Pancreas (tissue), 10 donors: ENCODE measurements at regions not wholly inside any gene's neighbourhood (a gene's known extent, or its start where the extent isn't known, plus 50 kb on each side); places are given as distances from the start of the nearest gene placed in this dataset.

Source experiments
- ATAC-seq, 4 donors: fragments of 200-7000 bp; cut with Tn5 transposase; one replicate each; pipeline versions ENCODE4 v1.8.0 to v1.9.1; 2020; ENCODE audit warnings: mild to moderate bottlenecking in 4 of 4, moderate library complexity in 4 of 4
- DNase-seq, 6 donors: peaks; one replicate each; pipeline ENCODE4 v3.0.0-alpha.2; 2020
- FAIRE-seq: peaks from 2 replicates; lab custom pipeline; 2012; peaks lifted over from hg19 to GRCh38; lab: Jason Lieb, UNC
- H3K27ac ChIP-seq, 4 donors: fragments of 200-600 bp; sonication (generic); 1 replicate in 3 of 4; 2 replicates in 1 of 4; pipeline versions ENCODE4 v1.5.0 to v1.8.0; 2020
- H3K27me3 ChIP-seq, 4 donors: fragments of 200-600 bp; one replicate each; pipeline ENCODE4 v1.8.0; 2021
- H3K36me3 ChIP-seq, 3 donors: fragments of 200-600 bp; sonication (generic) in 1 of 3; one replicate each; pipeline versions ENCODE4 v1.5.0 to v1.8.0; 2020 to 2021
- H3K4me1 ChIP-seq, 3 donors: fragments of 200-600 bp; one replicate each; pipeline ENCODE4 v1.8.0; 2021
- H3K4me3 ChIP-seq, 4 donors: fragments of 200-600 bp; sonication (generic) in 2 of 4; one replicate each; pipeline versions ENCODE4 v1.5.0 to v1.8.0; 2020 to 2021
- H3K9me3 ChIP-seq, 4 donors: fragments of 200-600 bp; one replicate each; pipeline ENCODE4 v1.8.0; 2021
- WGBS, 2 donors: extraction: QIAGEN DNeasy Blood & Tissue Kit; methylation state at CpG; one replicate each; pipeline ENCODE4 v1.1.7; 2013; 5-methylcytosine and 5-hydroxymethylcytosine counted together
- intact Hi-C, 3 donors: fragments of 100-400 bp; cut with DNase I; formaldehyde crosslinking; loops; one replicate each; pipeline versions ENCODE4 v1.11.1 to v1.14.2; 2022
- TF ChIP-seq, protein P1 (sequence below), 4 donors: fragments of 200-600 bp; sonication (generic) in 3 of 4; IDR thresholded peaks; one replicate each; pipeline versions ENCODE4 v1.5.0 to v1.8.0; 2021; ENCODE audit warnings: antibody characterized with exemption in 4 of 4
- donor health status: healthy with polysubstance abuse.
- donor health status: DM: no; HTN: no; CAD: no; lungs with moderate emphysema.
- donor health status: DM: no; HTN: no; CAD: no.
- donor health status: control.
- donor health status: control.
- donor health status: Bipolar disorder and iron deficiency.
- donor health status: DM: yes; HTN: yes; CAD: no.
- donor health status: DM: no; HTN: no; CAD: no.
- donor health status: DM: no; HTN: no; CAD: no.
- donor health status: DM: yes; HTN: yes; CAD: no.

DNA sequence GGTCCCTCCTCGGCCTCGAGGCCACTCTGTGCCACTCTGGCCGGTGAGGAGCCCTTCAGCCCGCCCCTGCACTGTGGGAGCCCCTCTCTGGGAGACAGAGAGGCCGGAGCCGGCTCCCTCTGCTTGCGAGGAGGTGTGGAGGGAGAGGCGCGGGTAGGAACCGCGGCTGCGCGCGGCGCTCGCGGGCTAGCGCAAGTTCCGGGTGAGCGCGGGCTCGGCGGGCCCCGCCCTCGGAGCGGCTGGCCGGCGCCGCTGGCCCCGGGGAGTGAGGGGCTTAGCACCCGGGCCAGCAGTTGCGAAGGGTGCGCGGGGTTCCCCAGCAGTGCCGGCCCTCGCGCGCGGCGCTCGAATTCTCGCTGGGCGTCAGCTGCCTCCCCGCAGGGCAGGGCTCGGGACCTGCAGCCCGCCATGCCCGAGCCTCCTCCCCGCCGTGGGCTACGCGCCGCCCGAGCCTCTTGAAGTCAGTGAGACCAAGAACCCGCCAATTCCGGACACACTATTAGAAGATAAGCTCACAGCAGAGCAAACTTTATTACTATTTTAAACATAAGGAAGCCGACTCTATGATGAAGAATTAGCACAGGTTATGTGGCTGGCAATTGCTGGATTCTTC, 825.8 kb upstream of the FANCL start:
- FAIRE-seq, result no peak
- TF ChIP-seq, protein P1, sequence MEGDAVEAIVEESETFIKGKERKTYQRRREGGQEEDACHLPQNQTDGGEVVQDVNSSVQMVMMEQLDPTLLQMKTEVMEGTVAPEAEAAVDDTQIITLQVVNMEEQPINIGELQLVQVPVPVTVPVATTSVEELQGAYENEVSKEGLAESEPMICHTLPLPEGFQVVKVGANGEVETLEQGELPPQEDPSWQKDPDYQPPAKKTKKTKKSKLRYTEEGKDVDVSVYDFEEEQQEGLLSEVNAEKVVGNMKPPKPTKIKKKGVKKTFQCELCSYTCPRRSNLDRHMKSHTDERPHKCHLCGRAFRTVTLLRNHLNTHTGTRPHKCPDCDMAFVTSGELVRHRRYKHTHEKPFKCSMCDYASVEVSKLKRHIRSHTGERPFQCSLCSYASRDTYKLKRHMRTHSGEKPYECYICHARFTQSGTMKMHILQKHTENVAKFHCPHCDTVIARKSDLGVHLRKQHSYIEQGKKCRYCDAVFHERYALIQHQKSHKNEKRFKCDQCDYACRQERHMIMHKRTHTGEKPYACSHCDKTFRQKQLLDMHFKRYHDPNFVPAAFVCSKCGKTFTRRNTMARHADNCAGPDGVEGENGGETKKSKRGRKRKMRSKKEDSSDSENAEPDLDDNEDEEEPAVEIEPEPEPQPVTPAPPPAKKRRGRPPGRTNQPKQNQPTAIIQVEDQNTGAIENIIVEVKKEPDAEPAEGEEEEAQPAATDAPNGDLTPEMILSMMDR (IDR thresholded peaks at IDR 0.05), result no peak
- WGBS, 2 donors, result 87 to 92% methylated on average over 55 to 56 of the region's 56 CpGs
- H3K9me3 ChIP-seq, result no peaks in the 10 kb centered on the region
- H3K27me3 ChIP-seq, result no peaks in the 10 kb centered on the region
- no peaks in the 10 kb centered on the region for H3K4me1 ChIP-seq
- no peaks in the 10 kb centered on the region for H3K36me3 ChIP-seq
- no peak overlapping the region for H3K27ac ChIP-seq
- no peak for ATAC-seq
- peak in 2 of 6 donors; percentile 7 to 50 for DNase-seq
- no peak overlapping the region for H3K4me3 ChIP-seq
- intact Hi-C loops, result no loop called here

DNA sequence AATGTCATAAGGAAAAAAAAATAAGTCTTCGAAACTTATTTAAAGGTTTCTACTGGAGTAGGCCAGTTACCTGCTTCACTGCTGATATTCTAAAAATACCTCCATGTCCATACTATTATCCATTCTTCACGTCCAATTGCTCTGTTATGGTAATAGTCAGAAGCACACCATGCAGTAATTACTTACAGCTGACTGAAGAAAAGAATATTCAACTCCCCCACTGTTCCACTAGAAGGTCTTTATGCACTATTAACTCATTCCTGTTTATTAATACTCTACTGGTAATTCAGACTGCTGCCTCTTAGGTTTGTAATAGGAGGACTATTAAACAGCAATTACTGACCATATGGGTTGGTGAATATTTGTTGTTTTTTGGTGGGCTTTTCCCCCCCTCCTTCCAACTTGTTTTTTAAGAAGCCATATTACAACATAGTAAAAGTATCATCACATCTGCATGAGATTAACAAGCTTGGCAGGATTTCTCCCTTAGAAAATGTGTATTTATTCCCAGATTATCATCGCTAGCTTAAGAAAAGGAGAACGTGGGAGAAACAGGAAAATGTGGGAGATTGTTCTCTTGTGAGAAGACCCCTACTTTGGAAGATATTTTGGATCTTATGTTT, 806.4 kb upstream of the FANCL start:
- no peaks in the 10 kb centered on the region for H3K27me3 ChIP-seq
- no peaks in the 10 kb centered on the region for H3K9me3 ChIP-seq
- no peaks in the 10 kb centered on the region for H3K4me1 ChIP-seq
- no peak overlapping the region for H3K4me3 ChIP-seq
- no peak overlapping the region for H3K27ac ChIP-seq
- intact Hi-C loops, result no loop called here
- DNase-seq (no peak), ATAC-seq (no peak), FAIRE-seq (no peak)
- TF ChIP-seq, protein P1 (IDR thresholded peaks at IDR 0.05), result no peak
- H3K36me3 ChIP-seq, result no peaks in the 10 kb centered on the region
- WGBS, 2 donors, result 62 to 74% methylated on average over 4 of the region's 4 CpGs

DNA sequence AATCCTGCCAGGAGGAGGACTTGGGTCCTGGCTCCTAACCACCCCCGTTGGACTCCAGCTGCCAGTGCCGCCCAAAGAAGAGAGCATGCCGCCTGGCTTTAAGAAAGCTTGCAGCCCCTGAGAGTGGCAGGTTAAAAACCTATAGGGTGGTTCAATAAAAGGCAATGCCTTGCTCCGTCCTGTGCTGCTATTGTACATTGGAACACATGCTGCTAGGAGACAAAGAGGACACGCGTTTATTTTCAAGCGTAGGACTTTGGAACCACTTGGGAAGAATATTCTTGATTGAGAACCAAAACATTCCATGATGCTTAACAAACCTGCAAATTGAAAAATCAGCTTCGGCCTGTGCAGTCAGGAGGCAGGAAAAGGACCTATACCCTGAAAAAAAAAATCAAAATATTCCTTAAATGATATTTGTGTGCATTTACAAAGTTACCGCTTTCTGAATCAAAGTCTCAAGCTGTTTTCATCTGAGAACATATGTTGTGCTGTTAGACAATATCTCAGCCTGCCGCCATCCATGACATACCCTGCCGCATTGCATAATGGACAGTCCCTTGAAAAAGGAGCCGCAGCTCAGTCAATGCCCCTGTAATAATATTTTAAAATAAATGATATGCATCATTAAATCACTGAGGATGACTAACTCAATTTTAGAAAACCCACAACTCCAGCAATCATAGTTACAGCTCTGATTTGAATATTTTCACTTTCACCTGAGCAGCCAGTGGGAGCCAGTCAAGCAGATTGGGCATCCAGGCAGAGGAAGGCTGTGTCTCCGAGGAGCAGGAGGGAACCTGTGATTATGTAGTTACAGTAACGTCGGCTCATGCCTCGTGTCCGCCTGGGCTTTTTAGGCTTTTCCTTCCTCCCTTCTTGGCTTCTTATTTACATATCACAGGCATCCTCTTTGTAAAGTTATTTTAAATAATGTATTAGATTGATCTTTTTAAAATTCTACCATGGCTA, 805.6 kb upstream of the FANCL start:
- H3K4me3 ChIP-seq, result no peak overlapping the region
- FAIRE-seq (no peak), ATAC-seq (no peak), DNase-seq (no peak)
- intact Hi-C loops, result no loop called here
- TF ChIP-seq, protein P1 (IDR thresholded peaks at IDR 0.05), result no peak
- WGBS, 2 donors, result 80 to 85% methylated on average over 17 of the region's 17 CpGs
- no peak overlapping the region for H3K27ac ChIP-seq
- no peaks in the 10 kb centered on the region for H3K4me1 ChIP-seq
- H3K9me3 ChIP-seq, result no peaks in the 10 kb centered on the region
- H3K27me3 ChIP-seq, result no peaks in the 10 kb centered on the region
- H3K36me3 ChIP-seq, result no peaks in the 10 kb centered on the region

DNA sequence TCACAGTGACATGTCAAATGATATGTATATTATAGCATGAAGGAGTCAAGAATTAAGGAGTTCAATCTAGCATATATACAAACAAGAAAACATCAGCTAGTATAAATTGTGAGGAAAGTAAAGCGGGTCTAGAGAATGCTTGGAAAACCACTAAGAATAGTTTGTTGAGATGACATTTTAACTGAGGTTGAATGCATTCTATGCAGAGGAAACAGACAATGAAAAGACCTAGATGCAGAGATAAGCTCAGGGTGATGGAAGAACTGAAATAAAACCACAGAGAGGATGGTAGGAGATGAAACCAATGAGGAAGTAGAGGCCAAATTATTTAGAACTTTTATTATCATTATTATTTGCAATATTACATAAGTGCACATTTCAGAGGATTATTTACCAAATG, 803.6 kb upstream of the FANCL start:
- no peak overlapping the region for H3K4me3 ChIP-seq
- FAIRE-seq (no peak), ATAC-seq (no peak), DNase-seq (no peak)
- no peaks in the 10 kb centered on the region for H3K4me1 ChIP-seq
- intact Hi-C loops, result no loop called here
- H3K9me3 ChIP-seq, result no peaks in the 10 kb centered on the region
- H3K27me3 ChIP-seq, result no peaks in the 10 kb centered on the region
- H3K27ac ChIP-seq, result no peak overlapping the region
- TF ChIP-seq, protein P1 (IDR thresholded peaks at IDR 0.05), result no peak
- no peaks in the 10 kb centered on the region for H3K36me3 ChIP-seq
- 85 to 86% methylated on average over 1 of the region's 1 CpG for WGBS, 2 donors
